Thyroid gland (tissue), 4 donors: ENCODE measurements at regions not wholly inside any gene's neighbourhood (a gene's known extent, or its start where the extent isn't known, plus 50 kb on each side); places are given as distances from the start of the nearest gene placed in this dataset.

ENCODE experiments used
- CTCF ChIP-seq, 6 experiments: fragments of 200-600 bp in 3 of 6; fragments of 450-650 bp in 3 of 6; sonication (generic) in 3 of 6; IDR thresholded peaks; one replicate each; pipeline ENCODE4 v1.5.1; 2016 to 2019; ENCODE audit warnings: antibody characterized with exemption in 6 of 6, mild to moderate bottlenecking in 2 of 6, inconsistent platforms in 1 of 6, moderate library complexity in 1 of 6
- POLR2A ChIP-seq, 2 donors: fragments of 450-650 bp; IDR thresholded peaks; one replicate each; pipeline ENCODE4 v1.6.1; 2017; ENCODE audit warnings: antibody characterized with exemption in 2 of 2, mild to moderate bottlenecking in 2 of 2, moderate library complexity in 1 of 2

- no peak for TF ChIP-seq CTCF (IDR thresholded peaks at IDR 0.05)
- TF ChIP-seq POLR2A (IDR thresholded peaks at IDR 0.05) = no peak
These were observed 102.9 kb downstream of the ELAPOR2 start for GRCh38 chr7:86956567-86956966.
